A549 (cell line): ENCODE measurements at regions not wholly inside any gene's neighbourhood (a gene's known extent, or its start where the extent isn't known, plus 50 kb on each side); places are given as distances from the start of the nearest gene placed in this dataset.

Experiments
- ATAC-seq, 2 experiments: fragments of 200-7000 bp in 1 of 2; fragments of >200 bp in 1 of 2; cut with Nextera tagmentation in 1 of 2; cut with Tn5 transposase in 1 of 2; 3 replicates each; pipeline versions ENCODE4 v1.8.0 to v1.9.1; 2018 to 2020; ENCODE audit warnings: mild to moderate bottlenecking in 1 of 2, moderate library complexity in 1 of 2
- CTCF ChIA-PET: fragments of 300-600 bp; sonication (Branson Sonifier 250); formaldehyde crosslinking; extraction: SDS; loops from one replicate; lab custom pipeline; 2021; ENCODE audit warnings: antibody characterized with exemption, inconsistent platforms; lab: Yijun Ruan, JAX
- POLR2A ChIA-PET: fragments of 350-600 bp; formaldehyde crosslinking; extraction: SDS; loops from one replicate; lab custom pipeline; 2021; ENCODE audit warnings: antibody characterized with exemption, inconsistent platforms; lab: Yijun Ruan, JAX
- DNase-seq, 2 experiments: peaks; one replicate each; pipeline versions ENCODE4 v3.0.0 to v3.0.0-alpha.2; 2011 to 2016; ENCODE audit warnings: low read depth in 1 of 2, low spot score in 1 of 2
- FAIRE-seq: peaks from 2 replicates; lab custom pipeline; 2011; peaks lifted over from hg19 to GRCh38; lab: Jason Lieb, UNC
- H3K27ac ChIP-seq, 2 experiments: fragments of >200 bp; sonication (Bioruptor Twin); formaldehyde crosslinking; 3 replicates each; pipeline ENCODE4 v1.5.1; 2016 to 2017
- H3K4me1 ChIP-seq: fragments of >200 bp; sonication (Bioruptor Twin); formaldehyde crosslinking; 3 replicates; pipeline ENCODE4 v1.6.1; 2016
- H3K4me2 ChIP-seq: fragments of >200 bp; sonication (Bioruptor Twin); formaldehyde crosslinking; 3 replicates; pipeline ENCODE4 v1.6.1; 2016
- H3K4me3 ChIP-seq: fragments of >200 bp; sonication (Bioruptor Twin); formaldehyde crosslinking; 3 replicates; pipeline ENCODE4 v1.5.1; 2016
- H3K9me3 ChIP-seq: fragments of >200 bp; sonication (Bioruptor Twin); formaldehyde crosslinking; 3 replicates; pipeline ENCODE4 v1.6.1; 2016
- CHD2 ChIP-seq: fragments of 150-350 bp; IDR thresholded peaks from 2 replicates; pipeline ENCODE4 v1.6.1; 2014; ENCODE audit warnings: low read length; ENCODE audit not compliant: partially characterized antibody
- CHD4 ChIP-seq: fragments of 200-600 bp; sonication (generic); IDR thresholded peaks from 2 replicates; pipeline ENCODE4 v1.6.1; 2016; ENCODE audit warnings: antibody characterized with exemption, mild to moderate bottlenecking, borderline replicate concordance
- EHMT2 ChIP-seq: fragments of 200-600 bp; sonication (generic); IDR thresholded peaks from 2 replicates; pipeline ENCODE4 v1.6.1; 2016; ENCODE audit warnings: antibody characterized with exemption, low read depth, mild to moderate bottlenecking, moderate library complexity
- FOXS1 ChIP-seq: fragments of 250-450 bp; sonication (Bioruptor Pico); IDR thresholded peaks from 2 replicates; pipeline ENCODE4 v1.5.0; 2020; ENCODE audit warnings: mild to moderate bottlenecking, moderate library complexity
- HEYL ChIP-seq: fragments of 250-450 bp; sonication (Bioruptor Pico); IDR thresholded peaks from 2 replicates; pipeline ENCODE4 v1.8.0; 2021; ENCODE audit warnings: mild to moderate bottlenecking, moderate library complexity
- HMGXB4 ChIP-seq: fragments of 250-450 bp; sonication (Bioruptor Pico); IDR thresholded peaks from 2 replicates; pipeline ENCODE4 v1.5.0; 2021; ENCODE audit warnings: mild to moderate bottlenecking, moderate library complexity, borderline replicate concordance
- HOXB5 ChIP-seq: fragments of 250-450 bp; sonication (Bioruptor Pico); IDR thresholded peaks from 2 replicates; pipeline ENCODE4 v1.5.0; 2020; ENCODE audit warnings: mild to moderate bottlenecking, moderate library complexity
- JUN ChIP-seq, 2 experiments: fragments of >200 bp; sonication (Bioruptor Twin); formaldehyde crosslinking; IDR thresholded peaks; 2 replicates in 1 of 2; 3 replicates in 1 of 2; pipeline ENCODE4 v1.6.1; 2016 to 2017
- JUNB ChIP-seq: fragments of >200 bp; sonication (Bioruptor Twin); formaldehyde crosslinking; IDR thresholded peaks from 2 replicates; pipeline ENCODE4 v1.6.1; 2016
- MAFK ChIP-seq: fragments of 450-650 bp; IDR thresholded peaks from 2 replicates; pipeline ENCODE4 v1.6.1; 2014; ENCODE audit not compliant: partially characterized antibody
- MAZ ChIP-seq: fragments of 150-350 bp; IDR thresholded peaks from 2 replicates; pipeline ENCODE4 v1.6.1; 2014; ENCODE audit warnings: antibody characterized with exemption, low read depth, low read length, borderline replicate concordance
- MYC ChIP-seq: IDR thresholded peaks from 2 replicates; pipeline ENCODE4 v1.6.1; 2012; ENCODE audit warnings: mild to moderate bottlenecking, inconsistent platforms, low read length, improper control_type of control experiment, borderline replicate concordance
- NPAS2 ChIP-seq: fragments of 250-450 bp; sonication (Bioruptor Pico); IDR thresholded peaks from 2 replicates; pipeline ENCODE4 v1.8.0; 2022; ENCODE audit warnings: mild to moderate bottlenecking, moderate library complexity, borderline replicate concordance
- NR3C1 ChIP-seq: fragments of >200 bp; sonication (Bioruptor Twin); formaldehyde crosslinking; IDR thresholded peaks from 3 replicates; pipeline ENCODE4 v1.6.1; 2017
- RARB ChIP-seq: fragments of 250-450 bp; sonication (Bioruptor Pico); IDR thresholded peaks from 2 replicates; pipeline ENCODE4 v1.8.0; 2021; ENCODE audit warnings: mild to moderate bottlenecking, moderate library complexity
- RCOR1 ChIP-seq: fragments of 150-350 bp; IDR thresholded peaks from 2 replicates; pipeline ENCODE4 v1.6.1; 2014; ENCODE audit warnings: antibody characterized with exemption, low read length, low read depth
- REST ChIP-seq: fragments of 200-600 bp; sonication (generic); IDR thresholded peaks from 2 replicates; pipeline ENCODE4 v1.6.1; 2016; ENCODE audit warnings: antibody characterized with exemption, mild to moderate bottlenecking, moderate library complexity
- RNF2 ChIP-seq: fragments of 200-600 bp; sonication (generic); IDR thresholded peaks from 2 replicates; pipeline ENCODE4 v1.6.1; 2016; ENCODE audit warnings: low read depth, mild to moderate bottlenecking, antibody characterized with exemption, moderate library complexity, borderline replicate concordance
- SREBF2 ChIP-seq: fragments of 450-650 bp; IDR thresholded peaks from 2 replicates; pipeline ENCODE4 v1.6.1; 2014; ENCODE audit warnings: mild to moderate bottlenecking, moderate library complexity
- TP53 ChIP-seq: fragments of 250-450 bp; sonication (Bioruptor Pico); IDR thresholded peaks from 2 replicates; pipeline ENCODE4 v1.5.0; 2021; ENCODE audit warnings: mild to moderate bottlenecking, moderate library complexity
- USF2 ChIP-seq: fragments of 450-650 bp; IDR thresholded peaks from 2 replicates; pipeline ENCODE4 v1.6.1; 2014; ENCODE audit warnings: antibody characterized with exemption
- ZC3H11A ChIP-seq: fragments of 450-650 bp; IDR thresholded peaks from 2 replicates; pipeline ENCODE4 v1.6.1; 2014; ENCODE audit warnings: antibody characterized with exemption, mild to moderate bottlenecking
- ZFP36 ChIP-seq: fragments of 450-650 bp; IDR thresholded peaks from 2 replicates; pipeline ENCODE4 v1.6.1; 2014; ENCODE audit warnings: borderline replicate concordance; ENCODE audit not compliant: partially characterized antibody
- ZNF302 ChIP-seq: fragments of 250-450 bp; sonication (Bioruptor Pico); IDR thresholded peaks from 2 replicates; pipeline ENCODE4 v1.9.0; 2021; ENCODE audit warnings: inconsistent platforms, mild to moderate bottlenecking, moderate library complexity
- WGBS: methylation state at CpG from one replicate; pipeline ENCODE4 v1.1.6; 2017; ENCODE audit errors: missing lambda C conversion rate; 5-methylcytosine and 5-hydroxymethylcytosine counted together
- TF ChIP-seq, protein P1 (sequence below): IDR thresholded peaks from 2 replicates; pipeline ENCODE4 v1.6.1; 2012

GRCh38 chr15:95292785-95293450 is 1037.6 kb upstream of the NR2F2 start:
- Histone ChIP-seq H3K9me3 (no peaks in the 10 kb centered on the region), H3K4me2 (no peak overlapping the region), H3K4me3 (no peak overlapping the region), H3K27ac (no peak overlapping the region), H3K4me1 (no peaks in the 10 kb centered on the region)
- no peak for FAIRE-seq
- 28% methylated on average over 6 of the region's 6 CpGs for WGBS
- ATAC-seq, result no peak
- TF ChIP-seq CHD2, result no peak
- no peak for TF ChIP-seq SREBF2
- TF ChIP-seq, protein P1, sequence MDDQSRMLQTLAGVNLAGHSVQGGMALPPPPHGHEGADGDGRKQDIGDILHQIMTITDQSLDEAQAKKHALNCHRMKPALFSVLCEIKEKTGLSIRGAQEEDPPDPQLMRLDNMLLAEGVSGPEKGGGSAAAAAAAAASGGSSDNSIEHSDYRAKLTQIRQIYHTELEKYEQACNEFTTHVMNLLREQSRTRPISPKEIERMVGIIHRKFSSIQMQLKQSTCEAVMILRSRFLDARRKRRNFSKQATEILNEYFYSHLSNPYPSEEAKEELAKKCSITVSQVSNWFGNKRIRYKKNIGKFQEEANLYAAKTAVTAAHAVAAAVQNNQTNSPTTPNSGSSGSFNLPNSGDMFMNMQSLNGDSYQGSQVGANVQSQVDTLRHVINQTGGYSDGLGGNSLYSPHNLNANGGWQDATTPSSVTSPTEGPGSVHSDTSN, result no peak
- TF ChIP-seq RNF2, result no peak
- TF ChIP-seq MAZ, result no peak
- no peak for TF ChIP-seq FOXS1 (CRISPR knock-in tag)
- no peak for TF ChIP-seq HOXB5 (CRISPR knock-in tag)
- TF ChIP-seq MAFK, result no peak
- TF ChIP-seq ZNF302, result no peak
- no peak for TF ChIP-seq JUN (IDR thresholded peaks at IDR 0.05)
- no peak for TF ChIP-seq HEYL (CRISPR knock-in tag)
- no peak for TF ChIP-seq MYC
- TF ChIP-seq USF2, result no peak
- no peak for TF ChIP-seq RCOR1
- TF ChIP-seq JUNB, result no peak
- CTCF ChIA-PET, result interaction anchor here (0.8 to 2.6 kb wide), 9 partner anchors 10 to 294 kb away, joined by 3 to 13 read pairs (median 8); no protein-coding TSS in a partner anchor
- no peak for DNase-seq
- POLR2A ChIA-PET, result no interaction called here

- WGBS, result 27% methylated on average over 6 of the region's 6 CpGs
- FAIRE-seq, result no peak
- Histone ChIP-seq H3K4me1 (no peaks in the 10 kb centered on the region), H3K4me2 (no peak overlapping the region), H3K9me3 (no peaks in the 10 kb centered on the region), H3K27ac (no peak overlapping the region), H3K4me3 (no peak overlapping the region)
- DNase-seq, result no peak
- TF ChIP-seq JUNB (no peak), NR3C1 (no peak), RARB (CRISPR knock-in tag) (no peak), USF2 (no peak), NPAS2 (CRISPR knock-in tag) (no peak), ZFP36 (no peak)
- CTCF ChIA-PET, result interaction anchor here (0.8 to 2.6 kb wide), 7 partner anchors 10 to 103 kb away, joined by 3 to 13 read pairs (median 9); no protein-coding TSS in a partner anchor
- no peak for ATAC-seq
- POLR2A ChIA-PET, result no interaction called here
These were observed 1037.0 kb upstream of the NR2F2 start for GRCh38 chr15:95293456-95294031.

GRCh38 chr15:95295363-95295762 is 1035.1 kb upstream of the NR2F2 start:
- no peak for ATAC-seq
- Histone ChIP-seq H3K4me3 (no peak overlapping the region), H3K27ac (no peak overlapping the region), H3K4me2 (no peak overlapping the region), H3K4me1 (no peaks in the 10 kb centered on the region), H3K9me3 (no peaks in the 10 kb centered on the region)
- WGBS, result 55% methylated on average over 9 of the region's 9 CpGs
- no peak for FAIRE-seq
- CTCF ChIA-PET, result interaction anchor here (1.0 to 1.2 kb wide), 2 partner anchors 9 to 36 kb away, joined by 4 to 6 read pairs; no protein-coding TSS in a partner anchor
- POLR2A ChIA-PET, result no interaction called here
- TF ChIP-seq CHD4 (no peak), ZC3H11A (no peak), EHMT2 (no peak), TP53 (CRISPR knock-in tag) (no peak), REST (no peak), RARB (CRISPR knock-in tag) (no peak), HMGXB4 (CRISPR knock-in tag) (no peak)
- no peak for DNase-seq
